Transverse colon (tissue), 4 donors: ENCODE measurements at regions not wholly inside any gene's neighbourhood (a gene's known extent, or its start where the extent isn't known, plus 50 kb on each side); places are given as distances from the start of the nearest gene placed in this dataset.

ENCODE experiments used
- DNase-seq: peaks from one replicate; pipeline ENCODE4 v3.0.0-alpha.2; 2019
- H3K27ac ChIP-seq, 4 donors: fragments of 200-600 bp; sonication (generic); 2 replicates each; pipeline ENCODE4 v1.5.1; 2016 to 2018; ENCODE audit warnings: inconsistent platforms in 4 of 4
- H3K27me3 ChIP-seq: fragments of 200-600 bp; sonication (generic); 2 replicates; pipeline ENCODE4 v1.5.1; 2017; ENCODE audit warnings: inconsistent platforms
- H3K36me3 ChIP-seq, 4 donors: fragments of 200-600 bp; sonication (generic); 2 replicates each; pipeline ENCODE4 v1.5.1; 2017 to 2019; ENCODE audit warnings: inconsistent platforms in 4 of 4
- H3K4me1 ChIP-seq, 4 donors: fragments of 200-600 bp; sonication (generic); 2 replicates each; pipeline ENCODE4 v1.5.1; 2017 to 2020; ENCODE audit warnings: inconsistent platforms in 4 of 4
- H3K4me3 ChIP-seq, 4 donors: fragments of 200-600 bp; sonication (generic); 1 replicate in 1 of 4; 2 replicates in 3 of 4; pipeline versions ENCODE4 v1.5.1 to v1.6.1; 2017 to 2019; ENCODE audit warnings: inconsistent platforms in 4 of 4
- H3K9me3 ChIP-seq, 2 donors: fragments of 200-600 bp; sonication (generic); 2 replicates each; pipeline ENCODE4 v1.5.1; 2017 to 2019; ENCODE audit warnings: inconsistent platforms in 2 of 2
- CTCF ChIP-seq, 5 experiments: fragments of 200-600 bp in 3 of 5; fragments of 450-650 bp in 2 of 5; sonication (generic) in 3 of 5; IDR thresholded peaks; 1 replicate in 2 of 5; 2 replicates in 3 of 5; pipeline ENCODE4 v1.5.1; 2016 to 2017; ENCODE audit warnings: antibody characterized with exemption in 5 of 5, inconsistent platforms in 3 of 5, mild to moderate bottlenecking in 2 of 5, moderate library complexity in 1 of 5
- EP300 ChIP-seq: sonication (generic); formaldehyde crosslinking; IDR thresholded peaks from one replicate; pipeline ENCODE4 v1.6.1; 2017; ENCODE audit warnings: antibody characterized with exemption, low read depth
- POLR2A ChIP-seq: fragments of 450-650 bp; IDR thresholded peaks from one replicate; pipeline ENCODE4 v1.6.1; 2016; ENCODE audit warnings: antibody characterized with exemption, mild to moderate bottlenecking, moderate library complexity
- POLR2AphosphoS5 ChIP-seq, 3 donors: sonication (generic); formaldehyde crosslinking; IDR thresholded peaks; one replicate each; pipeline ENCODE4 v1.6.1; 2016; ENCODE audit warnings: antibody characterized with exemption in 3 of 3
- WGBS, 2 donors: methylation state at CpG; one replicate each; pipeline ENCODE4 v1.1.5; 2018; ENCODE audit warnings: low coverage in 1 of 2; 5-methylcytosine and 5-hydroxymethylcytosine counted together
- in situ Hi-C, 4 donors: fragments of 200-750 bp; cut with MboI; loops; one replicate each; pipeline versions ENCODE4 v1.15.0 to v1.15.1; 2017; ENCODE audit warnings: low sequenced_read_pairs in 3 of 4, low pct_ligation_motif_present in 1 of 4, low pct_unique_long_range_greater_than_20kb in 1 of 4
- intact Hi-C: fragments of 100-400 bp; cut with DNase I; formaldehyde crosslinking; loops from one replicate; pipeline ENCODE4 v1.15.1; 2023; ENCODE audit warnings: low total_unique reads

- H3K36me3 ChIP-seq = no peaks in the 10 kb centered on the region
- no peak for DNase-seq
- no peaks in the 10 kb centered on the region for H3K27me3 ChIP-seq
- in situ Hi-C loops (no loop called here), intact Hi-C loops (no loop called here)
- TF ChIP-seq CTCF (IDR thresholded peaks at IDR 0.05) = no peak
- no peak for TF ChIP-seq POLR2A
- TF ChIP-seq EP300 = no peak
- TF ChIP-seq POLR2AphosphoS5 (IDR thresholded peaks at IDR 0.05) = no peak
- peaks cover 0 to 3% (median 0%) of the 10 kb centered on the region in 4 donors for H3K4me1 ChIP-seq
- 65 to 73% methylated on average over 3 of the region's 3 CpGs for WGBS, 2 donors
- no peaks in the 10 kb centered on the region for H3K9me3 ChIP-seq
- H3K4me3 ChIP-seq = no peak overlapping the region
- no peak overlapping the region for H3K27ac ChIP-seq
Observed at GRCh38 chr2:146235158-146235557, 1609.7 kb upstream of the ACVR2A start.

DNA sequence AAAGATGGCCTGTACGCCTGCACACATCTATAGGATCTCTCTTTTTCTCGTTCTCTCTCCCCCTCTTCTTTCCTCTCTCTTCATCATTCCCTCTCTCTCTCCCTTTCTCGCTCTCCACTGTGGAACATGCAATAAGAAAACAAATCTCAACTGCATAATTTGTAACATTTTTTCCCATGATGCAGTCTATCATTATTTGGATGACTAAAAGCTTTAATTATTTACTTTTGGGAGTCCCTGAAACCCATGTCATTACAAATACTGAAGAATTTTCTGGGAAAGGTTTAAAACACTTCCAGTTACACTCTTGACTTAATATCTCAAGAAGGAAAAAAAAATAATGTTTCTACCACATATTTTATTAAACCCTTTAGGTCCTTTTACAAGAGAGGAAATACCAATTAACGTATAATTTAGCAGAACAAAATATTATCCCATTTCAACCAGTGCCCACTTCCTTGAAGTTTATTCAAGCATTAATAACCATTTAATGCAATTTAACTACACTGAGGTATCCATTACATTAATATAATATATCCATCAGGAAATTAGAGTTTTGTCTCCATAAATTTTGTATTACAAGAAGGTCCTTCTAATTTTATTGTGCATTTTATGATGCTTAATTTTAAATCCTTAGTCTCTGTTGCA, 1615.2 kb upstream of the ACVR2A start:
- intact Hi-C loops (no loop called here), in situ Hi-C loops (no loop called here)
- no peak overlapping the region for H3K27ac ChIP-seq
- H3K9me3 ChIP-seq = no peaks in the 10 kb centered on the region
- H3K4me1 ChIP-seq = no peaks in the 10 kb centered on the region
- H3K4me3 ChIP-seq = no peak overlapping the region
- no peak for DNase-seq
- TF ChIP-seq POLR2AphosphoS5 (IDR thresholded peaks at IDR 0.05) (no peak), POLR2A (no peak), EP300 (no peak), CTCF (IDR thresholded peaks at IDR 0.05) (no peak)
- no peaks in the 10 kb centered on the region for H3K36me3 ChIP-seq
- WGBS, 2 donors = 82 to 93% methylated on average over 4 of the region's 4 CpGs
- no peaks in the 10 kb centered on the region for H3K27me3 ChIP-seq

- no peak for DNase-seq
- intact Hi-C loops (no loop called here), in situ Hi-C loops (no loop called here)
- Histone ChIP-seq H3K36me3 (no peaks in the 10 kb centered on the region), H3K27ac (no peak overlapping the region), H3K9me3 (no peaks in the 10 kb centered on the region), H3K27me3 (no peaks in the 10 kb centered on the region), H3K4me3 (no peak overlapping the region), H3K4me1 (no peaks in the 10 kb centered on the region)
- TF ChIP-seq POLR2AphosphoS5 (IDR thresholded peaks at IDR 0.05) = no peak
- no peak for TF ChIP-seq CTCF (IDR thresholded peaks at IDR 0.05)
- no peak for TF ChIP-seq POLR2A
- no peak for TF ChIP-seq EP300
- 60 to 68% methylated on average over 4 of the region's 4 CpGs for WGBS, 2 donors
Observed at GRCh38 chr2:146228466-146229058, 1616.3 kb upstream of the ACVR2A start.

- intact Hi-C loops (no loop called here), in situ Hi-C loops (no loop called here)
- H3K4me3 ChIP-seq = no peak overlapping the region
- H3K9me3 ChIP-seq = no peaks in the 10 kb centered on the region
- TF ChIP-seq POLR2AphosphoS5 (IDR thresholded peaks at IDR 0.05) (no peak), CTCF (IDR thresholded peaks at IDR 0.05) (no peak), EP300 (no peak), POLR2A (no peak)
- H3K27me3 ChIP-seq = no peaks in the 10 kb centered on the region
- no peak overlapping the region for H3K27ac ChIP-seq
- no peaks in the 10 kb centered on the region for H3K4me1 ChIP-seq
- no peaks in the 10 kb centered on the region for H3K36me3 ChIP-seq
- no peak for DNase-seq
- 63 to 74% methylated on average over 1 of the region's 1 CpG for WGBS, 2 donors
Observed at GRCh38 chr2:146228020-146228393, 1616.8 kb upstream of the ACVR2A start.
